ENCODE measurements at regions not wholly inside any gene's neighbourhood (a gene's known extent, or its start where the extent isn't known, plus 50 kb on each side); places are given as distances from the start of the nearest gene placed in this dataset.

- Histone ChIP-seq H3K4me3 (ENCODE audit: low read depth, low read length, poor library complexity, severe bottlenecking) (no peak overlapping the region), H3K27ac (ENCODE audit: low read depth, low read length, poor library complexity, severe bottlenecking) (no peak overlapping the region), H3K27me3 (replicated peaks; ENCODE audit: insufficient read depth, low read depth, low read length, poor library complexity) (no peaks in the 10 kb centered on the region), H3K9me3 (ENCODE audit: low read depth, low read length, poor library complexity, severe bottlenecking) (no peaks in the 10 kb centered on the region), H3K36me3 (ENCODE audit: insufficient read depth, low read length, poor library complexity, severe bottlenecking) (no peaks in the 10 kb centered on the region), H3K4me1 (ENCODE audit: insufficient read depth, low read length, poor library complexity, severe bottlenecking) (no peaks in the 10 kb centered on the region)
- TF ChIP-seq CTCF (conservative IDR thresholded peaks at IDR 0.05; ENCODE audit: low read depth, low read length) (no peak), EZH2 (IDR thresholded peaks at IDR 0.05; ENCODE audit: borderline replicate concordance, low read depth, low read length, poor library complexity, severe bottlenecking) (no peak)
- ChIA-PET CTCF (no interaction called here), POLR2A (ENCODE audit: low non-redundant PET) (no interaction called here)
- BruUV-seq (replicated peaks) = no TSS peak
- DNase-seq (ENCODE audit: low spot score) = no peak
- intact Hi-C loops (cut with micrococcal nuclease; ENCODE audit: unreplicated experiment) = no loop called here
Measured at GRCh38 chr4:53801373-53801772, 210.1 kb upstream of the LNX1 start.

- H3K27me3 ChIP-seq (replicated peaks; ENCODE audit: insufficient read depth, low read depth, low read length, poor library complexity) = no peaks in the 10 kb centered on the region
- H3K36me3 ChIP-seq (ENCODE audit: insufficient read depth, low read length, poor library complexity, severe bottlenecking) = no peaks in the 10 kb centered on the region
- H3K4me1 ChIP-seq (ENCODE audit: insufficient read depth, low read length, poor library complexity, severe bottlenecking) = no peaks in the 10 kb centered on the region
- POLR2A ChIA-PET (ENCODE audit: low non-redundant PET) = no interaction called here
- no peak overlapping the region for H3K27ac ChIP-seq (ENCODE audit: low read depth, low read length, poor library complexity, severe bottlenecking)
- H3K9me3 ChIP-seq (ENCODE audit: low read depth, low read length, poor library complexity, severe bottlenecking) = no peaks in the 10 kb centered on the region
- H3K4me3 ChIP-seq (ENCODE audit: low read depth, low read length, poor library complexity, severe bottlenecking) = no peak overlapping the region
- intact Hi-C loops (cut with micrococcal nuclease; ENCODE audit: unreplicated experiment) = no loop called here
- TF ChIP-seq EZH2 (IDR thresholded peaks at IDR 0.05; ENCODE audit: borderline replicate concordance, low read depth, low read length, poor library complexity, severe bottlenecking) (no peak), CTCF (conservative IDR thresholded peaks at IDR 0.05; ENCODE audit: low read depth, low read length) (no peak)
- no peak for DNase-seq (ENCODE audit: low spot score)
- BruUV-seq (replicated peaks) = no TSS peak
- CTCF ChIA-PET = no interaction called here
Measured at GRCh38 chr4:53800741-53801140, 209.5 kb upstream of the LNX1 start.

GRCh38 chr4:53793096-53793495, 201.8 kb upstream of the LNX1 start:
- no peaks in the 10 kb centered on the region for H3K27me3 ChIP-seq (replicated peaks; ENCODE audit: insufficient read depth, low read depth, low read length, poor library complexity)
- ChIA-PET CTCF (no interaction called here), POLR2A (ENCODE audit: low non-redundant PET) (no interaction called here)
- DNase-seq (ENCODE audit: low spot score) = no peak
- TF ChIP-seq EZH2 (IDR thresholded peaks at IDR 0.05; ENCODE audit: borderline replicate concordance, low read depth, low read length, poor library complexity, severe bottlenecking) = no peak
- TF ChIP-seq CTCF (conservative IDR thresholded peaks at IDR 0.05; ENCODE audit: low read depth, low read length) = no peak
- H3K27ac ChIP-seq (ENCODE audit: low read depth, low read length, poor library complexity, severe bottlenecking) = no peak overlapping the region
- intact Hi-C loops (cut with micrococcal nuclease; ENCODE audit: unreplicated experiment) = no loop called here
- BruUV-seq (replicated peaks) = no TSS peak
- H3K9me3 ChIP-seq (ENCODE audit: low read depth, low read length, poor library complexity, severe bottlenecking) = no peaks in the 10 kb centered on the region
- H3K36me3 ChIP-seq (ENCODE audit: insufficient read depth, low read length, poor library complexity, severe bottlenecking) = no peaks in the 10 kb centered on the region
- H3K4me1 ChIP-seq (ENCODE audit: insufficient read depth, low read length, poor library complexity, severe bottlenecking) = no peaks in the 10 kb centered on the region
- H3K4me3 ChIP-seq (ENCODE audit: low read depth, low read length, poor library complexity, severe bottlenecking) = no peak overlapping the region
